ENCODE measurements at regions not wholly inside any gene's neighbourhood (a gene's known extent, or its start where the extent isn't known, plus 50 kb on each side); places are given as distances from the start of the nearest gene placed in this dataset.
"Not testable (repeated sequence)": the region's sequence is repeated elsewhere in the genome, so short reads cannot be mapped to it uniquely, and the experiment has no call there.

DNA sequence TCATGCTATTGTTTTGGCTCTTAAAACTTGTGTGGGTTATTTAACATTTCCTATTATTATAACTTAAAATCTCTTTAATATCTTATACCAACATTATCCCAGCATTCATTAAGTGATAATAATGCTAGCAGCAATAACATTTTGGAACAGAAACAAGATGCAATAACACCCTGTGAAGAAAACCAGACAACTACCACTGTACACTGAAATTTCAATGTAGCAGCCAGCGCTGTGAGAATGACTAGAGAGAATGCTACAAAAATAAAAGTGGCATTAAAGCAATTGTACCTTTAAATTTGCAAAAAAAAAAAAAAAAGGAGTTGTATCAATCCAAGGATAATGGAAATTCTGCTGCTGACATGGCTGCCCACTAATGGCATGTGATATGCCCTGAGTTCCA, 269.9 kb downstream of the TTC32 start:
- no peak for TF ChIP-seq MYC (IDR thresholded peaks at IDR 0.05; ENCODE audit: low read depth, low read length)
- no peak for TF ChIP-seq POLR2A (IDR thresholded peaks at IDR 0.05; ENCODE audit: extremely low read depth, insufficient read length)
- TF ChIP-seq, protein P1, sequence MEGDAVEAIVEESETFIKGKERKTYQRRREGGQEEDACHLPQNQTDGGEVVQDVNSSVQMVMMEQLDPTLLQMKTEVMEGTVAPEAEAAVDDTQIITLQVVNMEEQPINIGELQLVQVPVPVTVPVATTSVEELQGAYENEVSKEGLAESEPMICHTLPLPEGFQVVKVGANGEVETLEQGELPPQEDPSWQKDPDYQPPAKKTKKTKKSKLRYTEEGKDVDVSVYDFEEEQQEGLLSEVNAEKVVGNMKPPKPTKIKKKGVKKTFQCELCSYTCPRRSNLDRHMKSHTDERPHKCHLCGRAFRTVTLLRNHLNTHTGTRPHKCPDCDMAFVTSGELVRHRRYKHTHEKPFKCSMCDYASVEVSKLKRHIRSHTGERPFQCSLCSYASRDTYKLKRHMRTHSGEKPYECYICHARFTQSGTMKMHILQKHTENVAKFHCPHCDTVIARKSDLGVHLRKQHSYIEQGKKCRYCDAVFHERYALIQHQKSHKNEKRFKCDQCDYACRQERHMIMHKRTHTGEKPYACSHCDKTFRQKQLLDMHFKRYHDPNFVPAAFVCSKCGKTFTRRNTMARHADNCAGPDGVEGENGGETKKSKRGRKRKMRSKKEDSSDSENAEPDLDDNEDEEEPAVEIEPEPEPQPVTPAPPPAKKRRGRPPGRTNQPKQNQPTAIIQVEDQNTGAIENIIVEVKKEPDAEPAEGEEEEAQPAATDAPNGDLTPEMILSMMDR (IDR thresholded peaks at IDR 0.05; ENCODE audit: low read depth, low read length): no peak
- TF ChIP-seq, protein P2, sequence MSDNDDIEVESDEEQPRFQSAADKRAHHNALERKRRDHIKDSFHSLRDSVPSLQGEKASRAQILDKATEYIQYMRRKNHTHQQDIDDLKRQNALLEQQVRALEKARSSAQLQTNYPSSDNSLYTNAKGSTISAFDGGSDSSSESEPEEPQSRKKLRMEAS (IDR thresholded peaks at IDR 0.05; ENCODE audit: low read depth, low read length): no peak
- H3K4me3 ChIP-seq (ENCODE audit: low read depth, low read length): no peak overlapping the region
- no peak for DNase-seq (ENCODE audit: low read depth)

DNA sequence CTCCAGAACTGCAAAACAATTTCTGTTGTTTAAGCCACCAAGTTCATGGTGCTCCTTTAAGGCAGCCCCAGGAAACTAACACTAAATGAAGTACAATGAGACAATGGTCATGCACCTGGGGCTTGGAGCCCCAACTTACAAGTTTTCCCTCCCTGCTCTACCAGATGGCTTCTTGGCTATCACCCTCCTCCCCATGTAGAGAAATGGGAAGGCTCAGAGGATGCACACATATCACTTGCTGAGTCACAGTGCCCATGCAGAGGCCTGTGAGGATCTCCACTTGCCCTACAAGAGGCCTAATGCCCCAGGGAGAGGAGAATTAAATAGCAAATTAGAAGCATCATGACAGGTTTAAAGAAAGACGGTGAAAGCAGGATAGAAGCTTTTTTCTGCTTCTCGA, 270.9 kb downstream of the TTC32 start:
- H3K4me3 ChIP-seq (ENCODE audit: low read depth, low read length): no peak overlapping the region
- TF ChIP-seq, protein P2 (IDR thresholded peaks at IDR 0.05; ENCODE audit: low read depth, low read length): no peak
- TF ChIP-seq POLR2A (IDR thresholded peaks at IDR 0.05; ENCODE audit: extremely low read depth, insufficient read length) (no peak), MYC (IDR thresholded peaks at IDR 0.05; ENCODE audit: low read depth, low read length) (no peak)
- TF ChIP-seq, protein P1 (IDR thresholded peaks at IDR 0.05; ENCODE audit: low read depth, low read length): no peak
- DNase-seq (ENCODE audit: low read depth): no peak

DNA sequence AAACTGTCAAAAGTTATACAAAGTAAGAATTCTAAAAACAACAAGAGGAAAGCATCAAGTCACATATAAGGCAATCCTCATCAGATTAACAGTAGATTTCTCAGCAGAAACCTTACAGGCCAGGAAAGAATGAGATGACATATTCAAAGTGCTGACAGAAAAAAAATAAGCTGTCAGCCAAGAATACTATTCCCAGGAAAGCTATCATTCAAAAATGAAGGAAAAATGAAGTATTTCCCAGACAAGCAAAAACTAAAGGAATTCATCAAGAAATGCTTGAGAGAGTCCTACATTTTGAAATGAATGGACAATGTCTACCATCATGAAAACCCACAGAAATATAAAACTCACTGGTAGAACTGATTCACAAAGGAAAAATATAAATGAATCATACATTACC, 268.9 kb upstream of the OSR1 start:
- no peak for DNase-seq (ENCODE audit: low read depth)
- TF ChIP-seq MYC (IDR thresholded peaks at IDR 0.05; ENCODE audit: low read depth, low read length) (no peak), POLR2A (IDR thresholded peaks at IDR 0.05; ENCODE audit: extremely low read depth, insufficient read length) (no peak)
- TF ChIP-seq, protein P2 (IDR thresholded peaks at IDR 0.05; ENCODE audit: low read depth, low read length): no peak
- TF ChIP-seq, protein P1 (IDR thresholded peaks at IDR 0.05; ENCODE audit: low read depth, low read length): no peak

DNA sequence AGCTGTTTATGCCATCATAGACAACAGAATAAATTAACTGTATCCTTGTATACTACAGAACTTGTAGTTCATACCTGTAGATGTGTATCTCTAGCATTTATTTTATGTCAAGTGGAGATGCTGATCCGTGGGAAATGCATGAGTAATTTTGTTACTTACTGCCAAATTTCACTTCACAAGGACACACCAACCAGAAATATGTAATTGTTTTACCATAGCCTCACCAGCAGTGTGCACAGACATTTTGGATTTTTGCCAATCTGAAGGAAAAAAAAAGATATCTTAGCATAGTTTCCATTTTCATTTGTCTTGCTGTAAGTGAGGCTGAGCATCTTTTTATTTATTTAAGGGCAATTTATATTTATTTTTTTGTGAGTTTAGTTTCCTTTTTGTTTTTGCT, 265.1 kb upstream of the OSR1 start:
- H3K4me3 ChIP-seq (ENCODE audit: low read depth, low read length): no peak overlapping the region
- no peak for DNase-seq (ENCODE audit: low read depth)
- TF ChIP-seq, protein P2 (IDR thresholded peaks at IDR 0.05; ENCODE audit: low read depth, low read length): no peak
- no peak for TF ChIP-seq POLR2A (IDR thresholded peaks at IDR 0.05; ENCODE audit: extremely low read depth, insufficient read length)

More for the DNA sequence above, 268.9 kb upstream of the OSR1 start:
- H3K4me3 ChIP-seq (ENCODE audit: low read depth, low read length): no peak overlapping the region

DNA sequence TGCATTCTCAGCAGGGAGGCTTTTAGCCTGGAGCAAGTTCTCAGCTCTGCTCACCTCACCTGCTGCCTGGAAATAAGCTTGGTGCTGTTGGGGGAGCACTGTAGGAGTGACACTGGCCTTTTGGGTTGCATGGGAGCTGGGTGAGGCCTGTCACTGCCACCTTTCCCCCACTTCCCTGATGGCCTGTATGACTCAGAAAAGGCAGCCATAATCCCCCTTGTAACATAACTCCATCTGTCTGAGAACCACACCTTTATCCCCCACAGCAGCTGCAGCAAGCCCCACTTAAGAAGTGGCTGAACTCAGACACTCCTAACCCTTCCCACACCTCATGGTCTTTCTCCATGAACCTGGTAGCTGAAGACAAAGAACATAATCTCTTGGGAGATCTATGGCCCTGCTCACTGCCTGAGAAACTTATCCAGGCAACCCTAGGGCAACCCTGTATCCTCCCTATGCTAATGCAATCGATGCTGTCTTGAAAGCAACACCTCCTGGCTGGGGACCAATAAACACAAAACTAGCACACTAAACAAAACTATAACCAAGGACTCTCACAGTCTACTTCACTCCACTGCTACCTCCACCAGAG, 258.9 kb upstream of the OSR1 start:
- TF ChIP-seq, protein P1 (IDR thresholded peaks at IDR 0.05; ENCODE audit: low read depth, low read length): no peak
- TF ChIP-seq MYC (IDR thresholded peaks at IDR 0.05; ENCODE audit: low read depth, low read length) (no peak), POLR2A (IDR thresholded peaks at IDR 0.05; ENCODE audit: extremely low read depth, insufficient read length) (no peak)
- TF ChIP-seq, protein P2 (IDR thresholded peaks at IDR 0.05; ENCODE audit: low read depth, low read length): no peak
- no peak for DNase-seq (ENCODE audit: low read depth)
- H3K4me3 ChIP-seq (ENCODE audit: low read depth, low read length): no peak overlapping the region

DNA sequence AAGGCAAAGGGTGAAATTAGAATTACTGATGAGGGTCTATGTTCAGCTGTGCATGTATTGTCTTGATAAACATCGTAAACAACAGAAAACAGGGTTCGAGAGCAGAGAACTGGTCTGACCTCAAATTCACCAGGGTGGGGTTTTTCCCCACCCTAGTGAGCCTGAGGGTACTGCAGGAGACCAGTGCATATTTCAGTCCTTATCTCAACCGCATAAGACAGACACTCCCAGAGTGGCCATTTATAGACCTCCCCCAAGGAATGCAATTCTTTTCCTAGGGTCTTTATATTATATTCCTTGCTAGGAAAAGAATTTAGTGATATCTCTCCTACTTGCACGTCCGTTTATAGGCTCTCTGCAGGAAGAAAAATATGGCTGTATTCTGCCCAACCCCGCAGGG, 257.0 kb upstream of the OSR1 start:
- H3K4me3 ChIP-seq (ENCODE audit: low read depth, low read length); DNase-seq (ENCODE audit: low read depth): not testable (repeated sequence)

DNA sequence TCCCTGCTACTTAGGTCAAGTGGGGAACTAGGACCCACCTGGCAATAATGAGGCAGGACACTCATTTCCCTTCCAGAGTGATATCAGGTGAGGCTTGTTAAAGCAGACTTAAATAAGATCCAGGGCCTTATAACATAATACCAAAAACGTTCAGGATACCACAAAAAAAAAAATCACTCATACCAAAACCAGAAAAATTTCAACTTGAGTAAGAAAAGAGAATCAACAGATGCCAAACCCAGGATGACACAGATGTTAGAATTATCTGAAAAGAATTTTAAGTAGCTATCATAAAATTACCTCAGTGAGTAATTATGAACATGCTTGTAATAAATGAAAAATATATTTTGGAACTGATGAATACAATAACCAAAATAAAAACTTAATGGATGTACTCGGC, 255.6 kb upstream of the OSR1 start:
- no peak for DNase-seq (ENCODE audit: low read depth)
- no peak overlapping the region for H3K4me3 ChIP-seq (ENCODE audit: low read depth, low read length)
- no peak for TF ChIP-seq MYC (IDR thresholded peaks at IDR 0.05; ENCODE audit: low read depth, low read length)
- TF ChIP-seq, protein P1 (IDR thresholded peaks at IDR 0.05; ENCODE audit: low read depth, low read length): no peak
- TF ChIP-seq POLR2A (IDR thresholded peaks at IDR 0.05; ENCODE audit: extremely low read depth, insufficient read length): no peak
- TF ChIP-seq, protein P2 (IDR thresholded peaks at IDR 0.05; ENCODE audit: low read depth, low read length): no peak
